ENCODE measurements at regions not wholly inside any gene's neighbourhood (a gene's known extent, or its start where the extent isn't known, plus 50 kb on each side); places are given as distances from the start of the nearest gene placed in this dataset.

GRCh38 chr1:56300836-56301235 lies 278.5 kb downstream of the PLPP3 start:
- TF ChIP-seq TCF7 (IDR thresholded peaks at IDR 0.05; ENCODE audit: borderline replicate concordance) = no peak
- TF ChIP-seq TCF12 (IDR thresholded peaks at IDR 0.05; ENCODE audit: low read depth, low read length) = no peak
- no peak for TF ChIP-seq USF1 (IDR thresholded peaks at IDR 0.05; ENCODE audit: borderline replicate concordance, extremely low read length, insufficient read depth, low read depth, low read length)
- TF ChIP-seq FOXK2 (IDR thresholded peaks at IDR 0.05) = no peak
- no peak for TF ChIP-seq POLR2A (IDR thresholded peaks at IDR 0.05; ENCODE audit: low read depth, low read length)
- no peak for TF ChIP-seq CTCF (IDR thresholded peaks at IDR 0.05 in 2 of 3, conservative IDR thresholded peaks at IDR 0.05 in 1 of 3; ENCODE audit: control insufficient read depth in 2 of 3, extremely low read depth in 1 of 3, insufficient read depth in 1 of 3, low read depth in 3 of 3, low read length in 3 of 3)
- no peak for TF ChIP-seq REST (IDR thresholded peaks at IDR 0.05; ENCODE audit: low read depth, low read length)
- TF ChIP-seq MTA2 (IDR thresholded peaks at IDR 0.05; ENCODE audit: low read depth) = no peak
- TF ChIP-seq LARP7 (IDR thresholded peaks at IDR 0.05) = no peak
